AG04449 (cell line): ENCODE measurements at regions not wholly inside any gene's neighbourhood (a gene's known extent, or its start where the extent isn't known, plus 50 kb on each side); places are given as distances from the start of the nearest gene placed in this dataset.

Experiments
- CTCF ChIA-PET: fragments of 350-600 bp; formaldehyde crosslinking; extraction: SDS; loops from one replicate; lab custom pipeline; 2021; ENCODE audit warnings: antibody characterized with exemption; lab: Yijun Ruan, JAX
- POLR2A ChIA-PET: fragments of 400-600, 350-600 bp; formaldehyde crosslinking; extraction: SDS; loops from one replicate; lab custom pipeline; 2020; ENCODE audit warnings: antibody characterized with exemption, inconsistent platforms; lab: Yijun Ruan, JAX
- DNase-seq: peaks from one replicate; pipeline ENCODE4 v3.0.0-alpha.2; 2010; ENCODE audit warnings: low read depth, low spot score
- H3K4me3 ChIP-seq: 2 replicates; pipeline ENCODE4 v1.5.1; 2011; ENCODE audit warnings: low read depth, mild to moderate bottlenecking, control low read depth, low read length
- CTCF ChIP-seq: IDR thresholded peaks from one replicate; pipeline ENCODE4 v1.5.1; 2011; ENCODE audit warnings: mild to moderate bottlenecking, moderate library complexity, low read length, control low read depth, inconsistent platforms; ENCODE audit not compliant: insufficient read depth; ENCODE audit errors: missing control alignments

- ChIA-PET CTCF (no interaction called here), POLR2A (no interaction called here)
- H3K4me3 ChIP-seq: no peak overlapping the region
- no peak for TF ChIP-seq CTCF
- DNase-seq: no peak
These were observed 283.1 kb upstream of the ATP10A start for GRCh38 chr15:26146202-26146601.

GRCh38 chr15:26145796-26146195, 282.7 kb upstream of the ATP10A start:
- no peak for DNase-seq
- POLR2A ChIA-PET: no interaction called here
- CTCF ChIA-PET: no interaction called here
- TF ChIP-seq CTCF: no peak
- H3K4me3 ChIP-seq: no peak overlapping the region

GRCh38 chr15:26144836-26145235, 281.7 kb upstream of the ATP10A start:
- ChIA-PET CTCF (no interaction called here), POLR2A (no interaction called here)
- no peak overlapping the region for H3K4me3 ChIP-seq
- DNase-seq: no peak
- no peak for TF ChIP-seq CTCF

- POLR2A ChIA-PET: no interaction called here
- no peak for TF ChIP-seq CTCF
- H3K4me3 ChIP-seq: no peak overlapping the region
- no peak for DNase-seq
- CTCF ChIA-PET: no interaction called here
These were observed 280.1 kb upstream of the ATP10A start for GRCh38 chr15:26143221-26143620.

GRCh38 chr15:26134812-26135211, 271.7 kb upstream of the ATP10A start:
- ChIA-PET CTCF (no interaction called here), POLR2A (no interaction called here)
- no peak for DNase-seq
- no peak overlapping the region for H3K4me3 ChIP-seq
- no peak for TF ChIP-seq CTCF

GRCh38 chr15:26134152-26134551, 271.0 kb upstream of the ATP10A start:
- no peak for TF ChIP-seq CTCF

DNA sequence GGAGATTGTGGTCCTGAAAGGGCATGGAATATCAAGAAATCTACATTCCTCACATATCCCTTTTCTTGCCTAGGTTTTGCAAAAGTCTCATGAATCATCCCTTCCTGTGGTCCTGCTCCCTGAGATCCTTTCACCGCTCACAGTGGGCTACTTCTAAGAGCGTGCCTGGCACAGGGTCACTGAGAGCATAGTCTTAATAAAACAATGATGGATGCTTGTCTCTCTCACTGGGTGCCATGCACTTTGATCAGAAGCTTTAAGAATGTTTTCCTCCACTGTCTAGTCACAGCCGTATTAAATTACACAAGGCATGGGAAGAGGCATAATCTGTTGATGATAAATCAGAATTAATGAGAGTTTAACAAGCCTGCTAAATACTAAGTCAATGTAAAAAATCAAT, 269.7 kb upstream of the ATP10A start:
- no peak for TF ChIP-seq CTCF
- DNase-seq: no peak
- no peak overlapping the region for H3K4me3 ChIP-seq
- CTCF ChIA-PET: no interaction called here
- POLR2A ChIA-PET: no interaction called here

More at GRCh38 chr15:26134152-26134551, 271.0 kb upstream of the ATP10A start:
- ChIA-PET POLR2A (no interaction called here), CTCF (no interaction called here)
- DNase-seq: no peak
- H3K4me3 ChIP-seq: no peak overlapping the region
